CD14-positive monocyte (primary cell): ENCODE measurements at regions not wholly inside any gene's neighbourhood (a gene's known extent, or its start where the extent isn't known, plus 50 kb on each side); places are given as distances from the start of the nearest gene placed in this dataset.

Source experiments
- DNase-seq, 3 donors: peaks; one replicate each; pipeline ENCODE4 v3.0.0-alpha.2; 2011 to 2022
- H2AFZ ChIP-seq: 2 replicates; pipeline ENCODE4 v1.6.0; 2012; ENCODE audit warnings: mild to moderate bottlenecking, low read depth, low read length, inconsistent platforms; ENCODE audit not compliant: insufficient read depth, poor library complexity, severe bottlenecking
- H3K27ac ChIP-seq, 2 donors: 1 replicate in 1 of 2; 2 replicates in 1 of 2; pipeline ENCODE4 v1.5.1; 2012 to 2013; ENCODE audit warnings: low read length in 2 of 2, control low read depth in 1 of 2, inconsistent platforms in 1 of 2, low read depth in 1 of 2, mild to moderate bottlenecking in 1 of 2
- H3K27me3 ChIP-seq, 2 donors: one replicate each; pipeline versions ENCODE4 v1.6.0 to v1.6.1; 2011 to 2013; ENCODE audit warnings: low read length in 2 of 2; ENCODE audit not compliant: control insufficient read depth in 2 of 2, insufficient read depth in 2 of 2
- H3K36me3 ChIP-seq, 2 donors: replicated peaks in 1 of 2; 1 replicate in 1 of 2; 2 replicates in 1 of 2; pipeline versions ENCODE4 v1.5.1 to v1.6.1; 2012 to 2013; ENCODE audit warnings: low read length in 2 of 2, control low read depth in 1 of 2, inconsistent platforms in 1 of 2, mild to moderate bottlenecking in 1 of 2; ENCODE audit not compliant: insufficient read depth in 2 of 2, control insufficient read depth in 1 of 2
- H3K4me1 ChIP-seq, 2 donors: 1 replicate in 1 of 2; 2 replicates in 1 of 2; pipeline versions ENCODE4 v1.5.1 to v1.6.1; 2012 to 2013; ENCODE audit warnings: low read length in 2 of 2, control low read depth in 1 of 2, inconsistent platforms in 1 of 2, mild to moderate bottlenecking in 1 of 2, moderate library complexity in 1 of 2; ENCODE audit not compliant: insufficient read depth in 2 of 2, control insufficient read depth in 1 of 2
- H3K4me2 ChIP-seq: replicated peaks from 2 replicates; pipeline ENCODE3; 2012; ENCODE audit warnings: low read length, moderate library complexity, mild to moderate bottlenecking; ENCODE audit not compliant: poor library complexity, severe bottlenecking; ENCODE audit errors: extremely low read depth
- H3K4me3 ChIP-seq, 3 experiments: fragments of 200-600 bp in 1 of 3; sonication (generic) in 1 of 3; replicated peaks in 1 of 3; 1 replicate in 2 of 3; 2 replicates in 1 of 3; pipeline ENCODE4 v1.5.1; 2011 to 2013; ENCODE audit warnings: low read length in 3 of 3, mild to moderate bottlenecking in 3 of 3, control low read depth in 2 of 3, low read depth in 2 of 3, inconsistent platforms in 1 of 3, moderate library complexity in 1 of 3
- H3K79me2 ChIP-seq: 2 replicates; pipeline ENCODE4 v1.6.0; 2012; ENCODE audit warnings: mild to moderate bottlenecking, control low read depth, inconsistent platforms, low read length, moderate library complexity; ENCODE audit not compliant: insufficient read depth
- H3K9ac ChIP-seq: 2 replicates; pipeline ENCODE4 v1.6.0; 2017; ENCODE audit warnings: low read length, mild to moderate bottlenecking; ENCODE audit not compliant: insufficient read depth, poor library complexity, severe bottlenecking
- H3K9me3 ChIP-seq, 2 donors: replicated peaks in 1 of 2; 1 replicate in 1 of 2; 2 replicates in 1 of 2; pipeline versions ENCODE4 v1.5.1 to v1.6.1; 2012 to 2013; ENCODE audit warnings: low read length in 2 of 2, control low read depth in 1 of 2; ENCODE audit not compliant: control insufficient read depth in 1 of 2, insufficient read depth in 1 of 2
- H4K20me1 ChIP-seq: 2 replicates; pipeline ENCODE4 v1.6.0; 2012; ENCODE audit warnings: mild to moderate bottlenecking, low read length, control low read depth, moderate library complexity; ENCODE audit not compliant: insufficient read depth
- H3K27ac Mint-ChIP-seq, 7 donors: one replicate each; pipeline ENCODE4 v1.8.0; 2020; ENCODE audit warnings: mild to moderate bottlenecking in 7 of 7, mixed read lengths in 7 of 7, moderate library complexity in 6 of 7, inconsistent platforms in 2 of 7
- H3K27me3 Mint-ChIP-seq, 3 donors: one replicate each; pipeline ENCODE4 v1.8.0; 2021 to 2022; ENCODE audit warnings: low read depth in 3 of 3, mild to moderate bottlenecking in 3 of 3, mixed read lengths in 3 of 3, moderate library complexity in 3 of 3, inconsistent platforms in 1 of 3
- H3K36me3 Mint-ChIP-seq, 2 donors: one replicate each; pipeline ENCODE4 v1.8.0; 2020; ENCODE audit warnings: mixed read lengths in 2 of 2, inconsistent platforms in 1 of 2, mild to moderate bottlenecking in 1 of 2
- H3K4me1 Mint-ChIP-seq: one replicate; pipeline ENCODE4 v1.8.0; 2020; ENCODE audit warnings: mild to moderate bottlenecking, mixed read lengths
- H3K4me3 Mint-ChIP-seq, 2 donors: one replicate each; pipeline ENCODE4 v1.8.0; 2020; ENCODE audit warnings: mild to moderate bottlenecking in 2 of 2, mixed read lengths in 2 of 2, moderate library complexity in 1 of 2
- H3K9me3 Mint-ChIP-seq, 7 donors: one replicate each; pipeline ENCODE4 v1.8.0; 2020 to 2022; ENCODE audit warnings: mixed read lengths in 7 of 7, mild to moderate bottlenecking in 6 of 7, moderate library complexity in 6 of 7, inconsistent platforms in 2 of 7
- WGBS: methylation state at CpG from one replicate; pipeline ENCODE4 v1.1.5; 2013; ENCODE audit warnings: missing lambda C conversion rate; ENCODE audit not compliant: insufficient coverage; 5-methylcytosine and 5-hydroxymethylcytosine counted together
- intact Hi-C, 2 donors: fragments of 100-400 bp; cut with micrococcal nuclease; formaldehyde crosslinking; loops; one replicate each; pipeline versions ENCODE4 v1.15.0 to v1.15.1; 2023
- TF ChIP-seq, protein P1 (sequence below): fragments of 200-600 bp; IDR thresholded peaks from one replicate; pipeline ENCODE4 v1.8.0; 2022; ENCODE audit warnings: antibody characterized with exemption, mild to moderate bottlenecking

DNA sequence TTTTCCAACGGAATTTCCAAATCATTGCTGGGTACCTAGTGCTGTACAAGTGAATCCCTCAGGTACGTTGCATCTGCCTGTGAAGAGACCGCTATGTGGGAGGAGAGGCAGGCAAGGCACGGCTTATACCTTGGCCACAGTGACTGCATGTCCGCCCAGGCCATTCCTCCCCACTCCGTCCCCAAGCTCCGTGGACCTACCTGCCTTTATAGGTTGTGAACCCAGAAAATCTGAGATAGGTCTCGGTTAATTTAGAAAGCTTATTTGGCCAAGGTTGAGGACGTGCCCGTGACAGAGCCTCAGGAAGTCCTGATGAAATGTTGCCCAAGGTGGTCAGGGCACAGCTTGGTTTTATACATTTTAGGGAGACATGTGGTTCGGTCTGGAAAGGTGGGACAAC is 218.5 kb upstream of the TSHZ3 start:
- Histone ChIP-seq H3K4me1 (no peaks in the 10 kb centered on the region), H3K36me3 (no peaks in the 10 kb centered on the region), H3K27ac (no peak overlapping the region), H4K20me1 (no peaks in the 10 kb centered on the region), H3K79me2 (no peaks in the 10 kb centered on the region), H3K27me3 (no peaks in the 10 kb centered on the region), H3K9me3 (peaks cover 0 to 4% of the 10 kb centered on the region in 2 donors), H3K4me3 (no peak overlapping the region), H2AFZ (no peak overlapping the region), H3K4me2 (no peak overlapping the region), H3K9ac (no peak overlapping the region)
- Mint-ChIP-seq H3K4me1 (no peaks in the 10 kb centered on the region), H3K36me3 (no peaks in the 10 kb centered on the region), H3K27me3 (peaks cover 0 to 5% (median 0%) of the 10 kb centered on the region in 3 donors), H3K4me3 (no peak overlapping the region), H3K9me3 (peaks cover 0 to 17% (median 5%) of the 10 kb centered on the region in 7 donors), H3K27ac (no peak overlapping the region)
- no peak for DNase-seq
- intact Hi-C loops: no loop called here
- TF ChIP-seq, protein P1, sequence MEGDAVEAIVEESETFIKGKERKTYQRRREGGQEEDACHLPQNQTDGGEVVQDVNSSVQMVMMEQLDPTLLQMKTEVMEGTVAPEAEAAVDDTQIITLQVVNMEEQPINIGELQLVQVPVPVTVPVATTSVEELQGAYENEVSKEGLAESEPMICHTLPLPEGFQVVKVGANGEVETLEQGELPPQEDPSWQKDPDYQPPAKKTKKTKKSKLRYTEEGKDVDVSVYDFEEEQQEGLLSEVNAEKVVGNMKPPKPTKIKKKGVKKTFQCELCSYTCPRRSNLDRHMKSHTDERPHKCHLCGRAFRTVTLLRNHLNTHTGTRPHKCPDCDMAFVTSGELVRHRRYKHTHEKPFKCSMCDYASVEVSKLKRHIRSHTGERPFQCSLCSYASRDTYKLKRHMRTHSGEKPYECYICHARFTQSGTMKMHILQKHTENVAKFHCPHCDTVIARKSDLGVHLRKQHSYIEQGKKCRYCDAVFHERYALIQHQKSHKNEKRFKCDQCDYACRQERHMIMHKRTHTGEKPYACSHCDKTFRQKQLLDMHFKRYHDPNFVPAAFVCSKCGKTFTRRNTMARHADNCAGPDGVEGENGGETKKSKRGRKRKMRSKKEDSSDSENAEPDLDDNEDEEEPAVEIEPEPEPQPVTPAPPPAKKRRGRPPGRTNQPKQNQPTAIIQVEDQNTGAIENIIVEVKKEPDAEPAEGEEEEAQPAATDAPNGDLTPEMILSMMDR: no peak
- WGBS: 83% methylated on average over 7 of the region's 11 CpGs

DNA sequence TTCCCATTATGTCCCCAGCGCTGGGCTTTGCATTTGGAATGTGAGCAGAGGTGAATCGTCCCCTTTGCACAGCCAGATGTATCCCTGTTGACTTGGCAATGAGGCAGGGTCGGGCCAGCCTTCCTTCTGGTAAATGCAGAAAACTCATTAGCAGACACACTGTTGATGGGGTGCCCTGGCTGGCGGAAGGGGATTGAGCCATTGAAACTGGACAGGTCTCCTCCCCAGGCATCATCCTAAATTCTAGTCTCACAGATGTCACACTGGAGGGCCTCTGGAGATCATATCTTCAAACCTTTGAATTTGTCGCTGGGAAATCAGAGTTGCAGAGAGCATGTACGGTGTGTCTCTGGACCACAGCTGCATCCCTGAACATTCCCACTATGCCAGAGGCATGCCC is 219.5 kb upstream of the TSHZ3 start:
- Mint-ChIP-seq H3K27ac (no peak overlapping the region), H3K36me3 (no peaks in the 10 kb centered on the region), H3K4me1 (no peaks in the 10 kb centered on the region), H3K4me3 (no peak overlapping the region), H3K9me3 (peaks cover 0 to 17% (median 5%) of the 10 kb centered on the region in 7 donors), H3K27me3 (peaks cover 0 to 5% (median 0%) of the 10 kb centered on the region in 3 donors)
- Histone ChIP-seq H3K27ac (no peak overlapping the region), H3K9me3 (peaks cover 0 to 4% of the 10 kb centered on the region in 2 donors), H3K4me1 (no peaks in the 10 kb centered on the region), H4K20me1 (no peaks in the 10 kb centered on the region), H3K27me3 (no peaks in the 10 kb centered on the region), H2AFZ (no peak overlapping the region), H3K36me3 (no peaks in the 10 kb centered on the region), H3K4me3 (no peak overlapping the region), H3K9ac (no peak overlapping the region), H3K4me2 (no peak overlapping the region), H3K79me2 (no peaks in the 10 kb centered on the region)
- intact Hi-C loops: no loop called here
- TF ChIP-seq, protein P1: no peak
- no peak for DNase-seq
- WGBS: 91% methylated on average over 6 of the region's 6 CpGs
